ENCODE measurements at regions not wholly inside any gene's neighbourhood (a gene's known extent, or its start where the extent isn't known, plus 50 kb on each side); places are given as distances from the start of the nearest gene placed in this dataset.
"Not testable (repeated sequence)": the region's sequence is repeated elsewhere in the genome, so short reads cannot be mapped to it uniquely, and the experiment has no call there.

DNA sequence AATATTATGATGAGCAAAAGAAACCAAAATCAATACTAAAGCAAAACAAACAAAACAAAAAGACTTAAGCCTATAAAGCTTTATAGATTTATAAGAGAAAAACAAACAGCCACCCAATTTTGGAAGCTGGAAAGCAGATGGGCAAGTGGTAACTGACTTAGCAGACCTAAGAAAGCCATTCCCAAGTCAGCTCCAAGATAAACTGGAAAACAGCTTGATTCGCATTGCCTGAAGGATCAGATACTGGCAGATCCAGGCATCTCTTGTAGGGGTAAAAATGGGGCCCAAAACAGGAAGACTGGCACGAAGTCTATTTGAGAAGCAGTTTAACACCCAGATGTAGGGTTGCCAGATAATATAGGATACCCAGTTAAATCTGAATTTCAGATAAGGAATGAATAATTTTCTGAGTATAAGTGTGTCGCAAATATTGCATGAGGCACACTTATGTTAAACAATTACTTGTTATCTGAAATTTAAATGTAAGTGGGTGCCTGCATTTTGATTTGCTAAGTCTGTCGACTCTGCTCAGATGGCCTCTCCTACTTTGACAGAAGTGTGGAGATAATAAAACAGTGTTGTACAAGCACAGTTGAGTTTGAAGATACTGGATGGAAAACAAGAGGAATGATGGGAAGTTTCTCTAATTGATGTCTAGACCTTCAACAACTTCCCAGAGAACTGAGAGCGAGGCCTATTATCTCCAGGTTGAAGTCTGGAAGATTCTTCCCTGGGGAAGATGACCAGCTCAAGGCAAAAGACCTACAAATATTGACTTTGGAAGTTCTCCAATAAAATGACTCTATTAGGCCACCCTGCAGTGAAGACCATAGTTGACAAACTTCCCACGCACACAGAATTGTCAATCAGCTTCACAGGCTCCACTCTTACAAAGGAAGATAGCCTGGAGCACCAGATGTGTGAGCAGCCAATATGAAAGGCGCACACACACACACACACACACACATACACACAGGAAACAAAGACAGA, 113.4 kb downstream of the FAM50B start:
- no peak for DNase-seq

DNA sequence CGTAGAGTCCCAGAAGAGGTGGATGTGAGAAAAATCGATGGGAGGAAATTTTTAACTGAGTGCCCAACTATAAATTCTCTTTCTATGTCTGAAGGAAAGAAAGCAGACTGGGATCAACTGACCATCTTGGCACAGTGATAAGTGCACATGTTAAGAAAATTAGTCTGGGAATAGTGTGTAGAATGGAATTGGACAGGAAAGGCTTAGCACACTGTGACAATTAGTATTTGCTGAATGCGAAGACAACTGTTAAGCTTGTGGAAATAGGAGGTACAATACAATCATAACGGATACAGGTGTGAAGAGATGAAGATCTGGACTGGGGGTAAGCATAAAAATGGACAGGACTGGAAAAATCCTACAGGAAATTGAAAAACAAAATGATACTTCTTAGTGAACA, 114.3 kb downstream of the FAM50B start:
- DNase-seq, result no peak

DNA sequence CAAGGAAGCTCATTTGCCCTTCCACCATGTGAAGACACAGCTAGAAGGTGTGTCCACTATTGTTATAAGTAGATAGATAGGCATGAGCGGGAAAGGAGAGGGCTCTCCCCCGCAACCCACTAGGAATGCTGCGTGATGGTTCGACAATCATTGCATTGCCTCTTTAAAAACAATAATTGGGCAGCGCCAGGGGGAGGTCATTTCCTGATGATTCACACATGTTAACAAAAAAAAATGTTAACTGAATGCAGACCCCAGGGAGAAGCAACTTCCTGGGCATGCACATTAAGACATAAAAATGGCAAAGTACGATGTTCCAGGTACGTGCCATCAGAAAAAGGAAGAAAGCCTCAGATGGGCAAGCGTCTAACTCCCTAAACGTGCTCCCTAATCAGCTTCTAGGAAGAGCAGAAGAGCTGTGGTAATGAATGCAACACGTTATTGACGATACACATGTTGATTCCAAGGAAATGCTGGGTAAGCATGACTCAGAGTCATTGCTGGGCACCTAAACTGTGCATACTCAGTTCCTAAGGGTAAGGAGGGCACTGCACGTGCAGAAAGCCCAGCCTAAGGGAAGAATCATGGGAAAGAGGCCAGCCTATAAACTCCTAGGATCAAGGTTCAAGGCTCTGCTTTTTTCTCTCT, 113.7 kb downstream of the FAM217A start:
- DNase-seq, result no peak

DNA sequence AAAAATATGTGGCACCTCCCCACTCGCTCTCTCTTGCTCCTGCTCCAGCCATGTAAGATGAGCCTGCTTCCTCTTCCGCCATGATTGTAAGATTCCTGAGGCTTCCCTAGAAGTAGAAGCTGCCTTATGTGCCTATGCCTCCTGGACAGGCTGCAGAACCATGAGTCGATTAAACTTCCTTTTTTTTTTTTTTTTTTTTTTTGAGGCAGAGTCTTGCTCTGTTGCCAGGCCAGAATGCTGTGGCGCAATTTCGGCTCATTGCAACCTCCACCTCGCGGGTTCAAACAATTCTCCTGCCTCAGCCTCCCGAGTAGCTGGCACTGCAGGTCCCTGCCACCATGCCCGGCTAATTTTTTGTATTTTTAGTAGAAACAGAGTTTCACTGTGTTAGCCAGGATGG, 112.5 kb downstream of the FAM217A start:
- no peak for DNase-seq

DNA sequence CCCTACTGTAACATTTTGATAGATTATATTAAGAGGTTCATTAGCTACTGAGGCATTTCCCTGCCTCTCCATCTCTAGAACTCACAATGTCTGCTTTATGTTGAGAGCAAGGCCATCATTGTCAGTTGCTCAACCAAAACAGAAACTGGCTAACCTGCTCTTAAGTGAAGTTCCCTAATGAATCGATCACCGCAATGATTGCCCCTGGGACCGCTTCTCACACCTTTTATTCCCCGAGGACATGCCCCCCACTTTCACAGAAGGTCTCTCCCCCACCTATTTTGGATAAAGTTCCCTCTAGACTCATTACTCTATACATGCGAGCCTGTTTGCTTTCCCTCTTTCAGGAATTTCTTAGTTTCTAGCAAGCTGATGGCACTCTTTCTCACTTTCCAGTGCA, 108.8 kb downstream of the FAM217A start:
- DNase-seq, result no peak

DNA sequence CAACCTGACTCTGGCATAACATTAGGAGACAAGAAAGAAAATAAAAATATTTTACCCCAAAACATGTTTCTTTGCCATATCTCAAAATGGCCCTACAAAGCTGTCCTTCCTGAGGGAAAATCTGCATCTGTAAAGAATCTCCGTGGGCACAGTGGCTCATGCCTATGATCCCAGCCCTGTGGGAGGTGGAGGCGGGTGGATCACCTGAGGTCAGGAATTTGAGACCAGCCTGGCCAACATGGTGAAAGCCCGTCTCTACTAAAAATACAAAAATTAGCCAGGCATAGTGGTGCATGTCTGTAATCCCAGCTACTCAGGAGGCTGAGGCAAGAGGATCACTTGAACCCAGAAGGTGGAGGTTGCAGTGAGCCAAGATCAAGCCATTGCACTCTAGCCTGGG, 105.8 kb downstream of the FAM217A start:
- DNase-seq, result not testable (repeated sequence)

DNA sequence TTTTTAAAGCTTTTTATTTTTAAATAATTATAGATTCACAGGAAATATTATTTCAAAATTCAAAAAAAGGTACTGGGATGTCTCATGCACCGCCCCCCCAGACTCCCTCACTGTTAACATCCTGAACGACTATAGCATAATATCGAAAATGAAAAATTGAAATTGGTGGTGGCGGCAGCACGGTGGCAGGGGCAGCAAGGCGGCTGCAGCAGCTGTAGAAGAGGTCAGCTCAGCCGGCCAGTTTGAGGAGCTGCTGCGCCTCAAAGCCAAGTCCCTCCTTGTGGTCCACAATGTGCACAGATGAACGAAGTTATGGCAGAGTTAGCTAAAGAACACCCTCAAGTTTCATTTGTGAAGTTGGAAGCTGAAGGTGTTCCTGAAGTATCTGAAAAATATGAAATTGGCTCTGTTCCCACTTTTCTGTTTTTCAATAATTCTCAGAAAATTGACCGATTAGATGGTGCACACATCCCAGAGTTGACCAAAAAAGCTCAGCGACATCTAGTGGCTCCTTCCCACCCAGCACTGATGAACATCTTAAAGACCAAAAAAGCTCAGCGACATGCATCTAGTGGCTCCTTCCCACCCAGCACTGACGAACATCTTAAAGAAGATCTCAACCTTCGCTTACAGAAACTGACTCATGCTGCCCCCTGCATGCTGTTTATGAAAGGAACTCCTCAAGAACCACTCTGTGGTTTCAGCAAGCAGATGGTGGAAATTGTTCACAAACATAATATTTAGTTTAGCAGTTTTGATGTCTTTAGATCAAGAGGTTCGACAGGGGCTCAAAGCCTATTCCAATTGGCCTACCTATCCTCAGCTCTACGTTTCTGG, 100.8 kb downstream of the FAM217A start:
- no peak for DNase-seq

DNA sequence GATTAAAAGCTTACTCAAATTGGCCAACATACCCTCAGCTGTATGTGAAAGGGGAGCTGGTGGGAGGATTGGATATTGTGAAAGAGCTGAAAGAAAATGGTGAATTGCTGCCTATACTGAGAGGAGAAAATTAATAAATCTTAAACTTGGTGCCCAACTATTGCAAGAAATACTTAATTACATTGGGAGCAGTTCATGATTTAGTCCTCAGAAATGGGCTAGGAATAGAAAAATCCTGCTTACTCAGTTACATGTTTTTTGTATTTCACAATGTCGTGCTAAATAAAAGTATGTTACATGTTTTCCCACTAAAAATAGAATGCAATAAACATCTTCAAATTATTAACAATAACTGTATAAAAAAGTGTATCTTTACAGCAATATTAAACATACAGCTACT, 100.0 kb downstream of the FAM217A start:
- DNase-seq, result not testable (repeated sequence)

DNA sequence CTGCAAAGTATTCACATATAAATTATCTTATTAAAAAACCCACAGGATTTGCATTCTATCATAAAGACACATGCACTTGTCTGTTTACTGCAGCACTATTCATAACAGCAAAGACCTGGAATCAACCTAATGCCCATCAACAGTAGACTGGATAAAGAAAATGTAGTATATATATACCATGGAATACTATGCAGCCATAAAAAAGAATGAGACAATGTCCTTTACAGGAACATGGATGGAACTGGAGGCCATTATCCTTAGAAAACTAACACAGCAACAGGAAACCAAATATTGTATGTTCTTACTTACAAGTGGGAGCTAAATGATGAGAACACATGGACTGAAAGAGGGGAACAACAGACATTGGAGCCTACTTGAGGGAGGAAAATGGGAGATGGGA, 97.0 kb downstream of the FAM217A start:
- DNase-seq, result no peak

DNA sequence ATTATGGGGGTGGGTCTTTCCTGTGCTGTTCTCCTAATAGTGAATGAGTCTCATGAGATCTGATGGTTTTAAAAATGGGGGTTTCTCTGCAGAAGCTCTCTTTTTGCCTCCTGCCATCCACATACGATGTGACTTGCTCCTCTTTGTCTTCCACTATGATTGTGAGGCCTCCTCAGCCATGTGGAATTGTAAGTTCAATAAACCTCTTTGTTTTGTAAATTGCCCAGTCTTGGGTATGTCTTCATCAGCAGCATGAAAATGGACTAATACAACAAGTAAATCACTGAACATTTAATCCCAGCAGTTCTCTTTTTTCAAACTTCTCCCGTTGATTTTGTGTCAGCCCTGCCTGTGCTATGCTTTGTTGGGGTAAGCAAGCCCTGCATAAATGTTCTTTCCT, 95.2 kb downstream of the FAM217A start:
- DNase-seq, result no peak

DNA sequence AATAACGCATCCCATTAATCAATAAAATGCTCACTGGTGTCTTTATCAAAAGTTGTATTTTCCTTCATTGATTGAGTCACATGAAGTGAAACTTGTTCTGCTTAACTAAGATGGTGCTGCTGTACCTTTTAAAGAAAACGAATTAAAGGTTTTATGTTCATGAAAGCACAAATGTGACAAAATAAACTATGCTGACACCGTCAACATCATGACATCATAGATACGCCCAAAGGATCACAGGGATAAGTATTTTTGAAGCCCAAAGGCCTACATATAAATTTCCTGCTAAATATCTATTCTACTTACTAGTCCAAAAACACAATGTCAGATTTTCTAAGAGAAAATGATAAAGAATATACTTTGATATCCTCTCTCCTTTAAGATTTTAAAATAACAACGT, 94.4 kb downstream of the FAM217A start:
- DNase-seq, result no peak

DNA sequence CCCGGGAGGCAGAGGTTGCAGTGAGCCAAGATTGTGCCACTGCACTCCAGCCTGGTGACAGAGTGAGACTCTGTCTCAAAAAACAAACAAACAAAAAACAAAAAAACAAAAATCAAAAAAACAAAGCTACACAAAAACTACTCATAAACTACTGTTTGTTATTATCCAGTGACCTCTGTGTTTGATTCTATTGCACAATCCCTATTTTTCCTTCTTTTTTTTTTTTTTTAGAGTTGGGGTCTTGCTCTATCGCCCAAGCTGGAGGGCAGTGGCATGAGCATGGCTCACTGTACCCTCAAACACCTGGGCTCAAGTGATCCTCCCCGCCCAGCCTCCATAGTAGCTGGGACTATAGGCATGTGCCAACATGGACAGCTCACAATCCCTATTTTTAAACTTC, 92.7 kb downstream of the FAM217A start:
- no peak for DNase-seq

DNA sequence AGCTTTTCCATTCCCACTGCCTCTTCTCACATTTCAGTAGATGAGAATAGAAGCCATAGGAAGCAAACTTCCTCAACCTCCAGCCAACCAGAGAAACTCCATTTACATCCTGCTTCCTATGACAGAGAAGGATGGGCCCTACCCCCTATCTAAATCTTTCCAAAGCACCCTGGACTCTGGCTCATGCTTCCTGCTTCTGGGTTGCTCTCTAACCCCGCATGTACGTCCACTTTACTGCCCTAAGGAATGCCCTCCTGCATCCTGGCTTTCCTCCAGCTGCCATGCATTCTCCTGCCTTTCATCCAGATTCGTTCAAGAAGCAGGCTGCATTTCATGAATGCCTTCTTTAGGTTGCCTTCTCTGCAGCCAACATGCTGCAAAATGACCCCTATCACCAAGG, 91.9 kb downstream of the FAM217A start:
- no peak for DNase-seq

DNA sequence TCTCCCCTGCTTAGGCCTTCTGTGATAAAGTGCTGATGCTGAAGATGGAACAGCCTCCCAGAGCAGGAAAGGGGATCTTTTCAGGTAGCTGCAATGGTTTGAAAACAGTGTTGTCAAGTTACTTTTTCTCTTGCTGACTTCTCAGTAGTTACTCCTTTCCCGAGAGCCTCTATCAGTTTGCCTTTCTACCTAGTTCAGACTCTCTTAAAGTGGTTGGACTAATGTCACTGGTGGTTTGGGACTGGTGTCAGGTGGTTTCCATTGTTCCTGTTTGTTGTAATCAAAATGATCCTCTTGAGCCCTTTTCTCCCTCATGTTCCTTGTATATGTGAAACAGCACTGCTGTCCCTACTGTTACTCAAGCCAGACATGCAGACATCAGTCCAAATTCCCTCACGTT, 91.4 kb downstream of the FAM217A start:
- no peak for DNase-seq

DNA sequence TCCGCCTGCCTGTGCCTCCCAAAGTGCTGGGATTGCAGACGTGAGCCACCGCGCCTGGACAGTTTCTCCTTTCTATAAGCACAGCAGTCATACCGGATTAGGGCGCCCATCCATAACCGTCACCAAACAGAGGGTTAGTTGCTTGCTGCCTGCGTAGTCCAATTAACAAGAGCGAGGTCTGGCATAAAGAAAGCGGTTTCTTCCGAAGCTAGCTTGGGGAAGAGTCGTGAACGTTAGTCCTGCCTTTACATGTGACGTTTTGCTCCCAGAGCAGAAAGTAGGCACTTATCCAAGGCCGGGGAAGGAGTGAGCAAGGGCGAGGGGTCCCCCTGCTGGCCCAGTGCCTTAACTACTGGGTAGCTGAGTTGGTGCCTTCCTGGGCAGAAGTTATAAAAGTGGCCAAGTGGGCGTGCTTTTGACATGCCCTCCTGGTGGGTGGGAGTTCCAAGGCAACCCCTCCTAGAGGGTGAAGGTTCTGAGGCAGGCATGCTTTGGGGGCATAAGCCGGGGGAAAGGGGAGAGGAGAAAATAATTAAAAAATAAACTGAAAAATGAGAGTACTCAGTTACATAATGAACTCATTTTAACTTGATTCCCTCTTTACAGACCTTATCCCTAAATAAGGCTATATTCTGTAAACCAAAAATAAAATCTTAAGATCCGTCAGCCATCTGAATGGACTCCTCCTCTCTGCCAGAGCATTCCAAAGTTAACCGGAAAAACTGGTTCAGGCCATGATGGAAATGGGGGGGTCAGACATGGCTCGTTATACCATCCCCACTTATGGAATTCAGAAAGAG, 88.0 kb downstream of the FAM217A start:
- DNase-seq, result peak; percentile 14

DNA sequence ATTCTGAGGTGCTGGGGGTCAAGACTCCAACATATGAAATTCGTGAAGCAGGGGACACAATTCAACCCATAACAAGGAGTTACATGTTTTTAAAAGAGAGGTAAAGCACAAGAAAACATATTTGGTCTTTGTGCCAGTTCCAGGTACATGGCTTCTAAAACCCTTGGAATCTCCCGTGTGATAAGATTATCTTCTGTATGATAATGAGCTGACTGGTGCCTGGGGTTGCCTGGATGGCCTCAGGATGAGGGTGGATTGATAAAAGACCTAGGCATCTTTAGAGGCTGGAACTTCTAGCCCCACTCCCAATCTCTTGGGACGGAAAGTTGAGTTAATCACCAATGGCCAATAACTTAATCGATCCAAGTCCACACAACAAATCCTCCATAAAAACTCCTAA, 87.0 kb downstream of the FAM217A start:
- no peak for DNase-seq

DNA sequence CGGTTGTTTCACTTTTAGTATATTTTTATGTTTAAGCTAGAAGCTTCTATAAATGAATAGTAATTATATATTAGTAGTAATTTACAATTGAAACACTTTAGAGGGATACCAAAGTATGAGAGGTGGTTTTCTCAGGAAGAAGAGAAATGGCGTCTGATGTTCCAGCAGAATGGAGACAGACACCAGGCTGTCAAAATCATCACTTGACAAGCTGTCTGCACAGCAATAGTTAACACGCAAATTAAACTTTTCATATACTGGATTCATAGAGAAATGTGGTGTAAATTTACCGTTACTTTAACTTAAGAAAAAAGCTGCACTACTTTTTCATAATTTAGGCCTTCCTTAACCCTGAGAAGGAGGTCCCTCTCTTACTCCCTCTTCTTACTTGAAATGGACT, 82.6 kb downstream of the FAM217A start:
- no peak for DNase-seq

DNA sequence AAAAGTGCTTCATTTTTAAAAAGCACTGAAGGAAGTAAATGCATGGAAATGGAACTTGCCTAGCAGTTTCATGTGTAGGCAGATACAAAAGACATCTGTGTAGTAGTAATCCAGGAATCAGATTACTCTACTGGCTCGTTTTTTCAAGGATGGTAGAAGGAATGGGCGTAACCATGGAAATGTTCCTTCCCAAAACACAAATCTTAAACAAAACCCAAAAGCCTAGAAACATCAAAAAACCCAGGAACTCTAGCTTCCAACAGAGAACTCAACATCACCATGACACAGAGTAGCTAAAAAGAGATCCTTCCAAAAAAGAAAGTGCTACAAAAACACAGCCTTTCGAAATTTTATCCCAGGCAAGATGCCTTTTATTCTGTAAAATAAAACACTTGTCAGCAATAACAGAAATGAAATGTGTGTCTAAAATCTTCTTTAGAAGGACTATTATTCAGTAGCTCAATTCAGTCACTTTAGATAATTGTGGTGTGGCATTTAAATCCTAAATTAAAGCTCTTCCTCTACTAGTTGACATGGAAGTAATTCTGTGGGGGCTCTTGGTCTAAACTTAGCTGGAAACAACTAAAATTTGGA, 81.7 kb downstream of the FAM217A start:
- no peak for DNase-seq

DNA sequence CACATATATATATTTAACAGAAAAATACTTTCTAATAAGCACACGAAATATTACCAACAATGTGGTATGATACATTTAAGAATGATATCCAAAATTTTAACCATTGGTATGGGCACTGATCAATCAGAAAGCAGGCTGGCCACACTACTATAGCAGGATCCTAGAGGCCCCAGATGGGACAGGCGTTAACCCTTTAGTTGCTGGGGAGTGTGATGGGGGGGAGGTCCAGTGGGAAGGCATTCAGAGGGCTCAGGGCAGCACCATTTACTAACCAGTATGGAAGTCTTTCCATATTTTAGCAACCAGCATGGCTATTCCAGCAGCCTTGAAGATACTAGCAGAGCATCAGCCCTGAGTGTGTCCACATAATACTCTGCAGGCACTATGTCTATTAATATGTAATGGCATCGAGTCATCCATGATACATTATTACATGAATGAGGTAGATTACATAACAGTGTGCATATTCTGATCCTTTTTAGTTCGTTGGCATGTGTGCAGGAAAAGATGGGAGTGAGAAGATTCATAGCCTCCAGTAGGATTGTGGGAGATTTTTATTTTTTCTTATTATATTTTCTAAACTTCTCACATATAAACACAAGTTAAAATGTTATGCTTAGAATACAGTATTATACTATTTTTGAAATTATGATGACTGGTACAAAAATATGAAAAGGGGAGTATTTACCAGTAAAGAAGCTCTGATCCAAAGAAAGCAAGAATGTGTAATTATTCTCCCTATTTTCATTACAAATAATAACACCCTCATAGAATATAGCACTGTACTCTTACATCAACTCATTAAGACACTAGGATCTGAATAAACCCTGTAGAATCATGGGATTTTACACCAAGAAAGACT, 78.9 kb downstream of the FAM217A start:
- no peak for DNase-seq

DNA sequence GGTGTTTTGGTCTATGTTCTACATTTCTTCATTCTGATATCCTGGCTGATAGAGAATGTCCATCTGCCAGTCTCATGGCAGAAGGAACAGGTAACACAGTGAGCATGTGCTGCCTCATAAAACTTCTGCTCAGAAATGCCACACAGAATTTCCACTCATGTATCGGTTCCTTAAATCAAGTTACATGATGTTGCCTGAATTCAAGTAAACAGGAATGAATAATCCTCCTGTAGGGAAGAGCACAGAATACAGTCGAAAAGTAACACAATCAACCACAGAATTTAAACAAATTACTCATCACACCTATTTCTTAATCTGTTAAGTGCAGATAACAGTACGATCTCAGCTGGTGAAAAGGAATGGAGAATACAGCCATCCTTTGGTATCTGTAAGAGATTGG, 74.7 kb downstream of the FAM217A start:
- no peak for DNase-seq
